Astrocyte of the spinal cord (primary cell): ENCODE measurements at regions not wholly inside any gene's neighbourhood (a gene's known extent, or its start where the extent isn't known, plus 50 kb on each side); places are given as distances from the start of the nearest gene placed in this dataset.

ENCODE experiments used
- DNase-seq: peaks from one replicate; pipeline ENCODE4 v3.0.0; 2011; ENCODE audit warnings: low read depth, low spot score
- H3K4me3 ChIP-seq: 2 replicates; pipeline ENCODE4 v1.5.1; 2011; ENCODE audit warnings: low read depth, mild to moderate bottlenecking, low read length, moderate library complexity
- in situ Hi-C: cut with HindIII; loops from 2 replicates; pipeline ENCODE4 v1.10.0; 2017; ENCODE audit warnings: low sequenced_read_pairs
- TF ChIP-seq, protein P1 (sequence below): IDR thresholded peaks from 2 replicates; pipeline ENCODE4 v1.5.1; 2012; ENCODE audit warnings: low read depth, mild to moderate bottlenecking, low read length, inconsistent platforms

DNA sequence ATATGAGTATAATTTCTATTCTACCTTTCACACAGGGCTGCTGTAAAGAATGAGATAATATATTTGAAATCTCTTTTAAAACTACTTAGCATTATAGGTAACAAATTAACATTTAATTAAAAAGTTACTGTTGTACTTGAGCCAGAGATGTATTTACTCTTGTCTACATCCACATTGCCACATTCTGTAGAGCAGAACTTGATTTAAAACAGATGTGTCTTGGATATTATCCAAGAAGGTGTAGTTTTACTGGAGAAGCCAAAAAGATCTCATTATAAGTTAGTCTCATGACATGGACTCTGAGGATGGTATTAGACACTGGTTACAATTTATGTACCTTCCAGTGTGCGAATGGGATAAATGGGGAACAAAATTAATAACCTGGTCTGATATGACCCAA lies 293.1 kb upstream of the CCNH start:
- DNase-seq, result peak; percentile 37
- TF ChIP-seq, protein P1, sequence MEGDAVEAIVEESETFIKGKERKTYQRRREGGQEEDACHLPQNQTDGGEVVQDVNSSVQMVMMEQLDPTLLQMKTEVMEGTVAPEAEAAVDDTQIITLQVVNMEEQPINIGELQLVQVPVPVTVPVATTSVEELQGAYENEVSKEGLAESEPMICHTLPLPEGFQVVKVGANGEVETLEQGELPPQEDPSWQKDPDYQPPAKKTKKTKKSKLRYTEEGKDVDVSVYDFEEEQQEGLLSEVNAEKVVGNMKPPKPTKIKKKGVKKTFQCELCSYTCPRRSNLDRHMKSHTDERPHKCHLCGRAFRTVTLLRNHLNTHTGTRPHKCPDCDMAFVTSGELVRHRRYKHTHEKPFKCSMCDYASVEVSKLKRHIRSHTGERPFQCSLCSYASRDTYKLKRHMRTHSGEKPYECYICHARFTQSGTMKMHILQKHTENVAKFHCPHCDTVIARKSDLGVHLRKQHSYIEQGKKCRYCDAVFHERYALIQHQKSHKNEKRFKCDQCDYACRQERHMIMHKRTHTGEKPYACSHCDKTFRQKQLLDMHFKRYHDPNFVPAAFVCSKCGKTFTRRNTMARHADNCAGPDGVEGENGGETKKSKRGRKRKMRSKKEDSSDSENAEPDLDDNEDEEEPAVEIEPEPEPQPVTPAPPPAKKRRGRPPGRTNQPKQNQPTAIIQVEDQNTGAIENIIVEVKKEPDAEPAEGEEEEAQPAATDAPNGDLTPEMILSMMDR, result no peak
- H3K4me3 ChIP-seq, result no peak overlapping the region
- in situ Hi-C loops, result no loop called here

DNA sequence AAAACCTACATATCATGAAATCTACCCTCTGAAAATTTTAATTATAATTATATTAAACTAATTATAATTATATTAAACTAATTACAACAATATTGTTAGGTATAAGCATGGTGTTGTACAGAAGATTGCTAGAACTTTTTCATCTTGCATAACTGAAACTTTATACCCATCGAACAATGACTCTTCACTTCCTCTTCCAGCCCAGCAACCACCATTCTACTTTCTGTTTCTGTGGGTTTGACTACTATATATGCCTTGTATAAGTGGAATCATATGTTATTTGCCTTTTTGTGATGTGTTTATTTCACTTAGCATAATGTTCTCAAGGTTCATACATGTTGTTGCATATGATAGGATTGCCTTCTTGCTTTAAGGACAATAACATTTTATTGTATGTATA lies 274.2 kb upstream of the CCNH start:
- no peak for DNase-seq
- TF ChIP-seq, protein P1, result no peak
- no peak overlapping the region for H3K4me3 ChIP-seq
- in situ Hi-C loops, result no loop called here

DNA sequence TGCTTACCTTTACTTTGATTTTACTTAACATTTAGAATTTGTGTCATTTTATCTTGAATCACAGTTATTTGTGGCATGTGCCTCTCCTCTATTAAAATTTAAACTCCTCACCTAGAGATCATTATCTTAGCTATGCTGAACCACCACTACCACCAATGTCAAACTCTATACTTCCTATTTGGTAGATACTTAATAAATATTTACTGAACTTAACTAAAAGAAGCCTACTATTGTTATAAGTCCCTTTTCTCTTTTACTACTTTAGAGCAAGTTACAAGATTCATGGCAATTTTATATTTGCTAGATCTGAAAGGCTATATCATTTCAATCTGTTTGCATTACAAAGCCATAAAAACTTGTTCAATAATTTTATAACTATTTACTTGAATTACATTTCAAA lies 273.3 kb upstream of the CCNH start:
- in situ Hi-C loops, result no loop called here
- TF ChIP-seq, protein P1, result no peak
- H3K4me3 ChIP-seq, result no peak overlapping the region
- no peak for DNase-seq

DNA sequence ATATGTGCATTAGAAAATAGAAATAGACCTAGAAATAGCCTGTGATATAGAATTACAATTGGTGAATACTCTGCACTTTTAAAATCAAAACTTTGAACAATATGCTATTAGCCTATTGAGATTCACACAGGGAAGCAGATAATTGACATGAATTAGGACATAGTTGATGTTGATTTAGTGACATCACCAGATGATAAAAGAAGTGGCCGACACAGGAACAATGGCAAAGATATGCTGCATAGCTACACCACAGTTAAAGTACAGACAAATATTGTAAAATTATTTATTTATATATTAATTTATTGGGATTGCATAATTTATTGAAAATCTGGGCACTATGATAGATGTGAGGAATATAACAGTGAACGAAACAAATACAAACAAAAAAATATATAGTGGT lies 261.5 kb upstream of the CCNH start:
- no peak overlapping the region for H3K4me3 ChIP-seq
- TF ChIP-seq, protein P1, result no peak
- in situ Hi-C loops, result no loop called here
- DNase-seq, result no peak

DNA sequence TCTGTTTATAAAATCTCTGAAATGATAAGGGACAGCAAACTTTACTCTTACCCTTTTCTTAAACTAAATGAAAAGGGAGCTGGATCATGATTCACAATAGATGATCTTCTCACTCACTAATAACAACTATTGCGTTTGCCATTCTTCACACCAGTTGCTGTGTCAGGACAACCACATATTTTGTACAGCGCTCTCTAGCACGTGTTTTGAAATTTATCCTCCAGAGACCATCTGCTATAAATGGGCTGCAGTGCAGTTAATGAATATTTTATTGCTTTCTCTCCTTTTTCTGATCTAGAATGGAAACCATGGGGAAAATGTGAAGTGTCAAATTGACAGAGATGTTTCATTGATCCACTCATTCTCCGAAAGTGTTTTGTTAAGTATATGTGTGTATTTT lies 258.4 kb upstream of the CCNH start:
- in situ Hi-C loops, result no loop called here
- TF ChIP-seq, protein P1, result no peak
- DNase-seq, result no peak
- H3K4me3 ChIP-seq, result no peak overlapping the region

DNA sequence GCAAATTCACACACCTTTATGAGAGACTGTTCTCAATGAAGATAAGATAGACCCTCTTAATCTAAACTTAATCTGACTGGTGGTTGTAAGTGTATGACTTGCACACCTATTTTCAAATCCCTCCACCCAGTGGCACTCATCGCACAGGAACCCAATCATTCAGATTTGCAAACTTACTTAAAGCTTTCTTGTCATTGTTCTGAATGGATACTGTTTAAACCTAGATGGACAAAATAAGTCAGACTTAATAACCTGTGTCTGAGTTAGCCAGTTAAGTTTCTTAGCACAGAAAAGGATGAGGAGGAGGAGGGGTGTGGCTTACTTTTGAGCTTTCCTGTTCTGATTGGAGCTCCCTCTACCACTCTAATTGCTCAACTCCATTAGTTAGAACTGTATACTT lies 252.4 kb upstream of the CCNH start:
- DNase-seq, result no peak
- TF ChIP-seq, protein P1, result no peak
- H3K4me3 ChIP-seq, result no peak overlapping the region
- in situ Hi-C loops, result no loop called here
